Suprapubic skin (tissue), 4 donors: ENCODE measurements at regions not wholly inside any gene's neighbourhood (a gene's known extent, or its start where the extent isn't known, plus 50 kb on each side); places are given as distances from the start of the nearest gene placed in this dataset.
"Not testable (repeated sequence)": the region's sequence is repeated elsewhere in the genome, so short reads cannot be mapped to it uniquely, and the experiment has no call there.

Source experiments
- DNase-seq, 2 donors: peaks; one replicate each; pipeline ENCODE4 v3.0.0-alpha.2; 2019; ENCODE audit warnings: low spot score in 2 of 2
- H3K27ac ChIP-seq: fragments of 200-600 bp; sonication (generic); one replicate; pipeline ENCODE4 v1.5.1; 2019
- H3K27me3 ChIP-seq: fragments of 200-600 bp; sonication (generic); one replicate; pipeline ENCODE4 v1.5.1; 2019
- H3K36me3 ChIP-seq: fragments of 200-600 bp; sonication (generic); one replicate; pipeline ENCODE4 v1.5.1; 2019
- H3K4me1 ChIP-seq: fragments of 200-600 bp; sonication (generic); one replicate; pipeline ENCODE4 v1.5.1; 2019
- H3K4me3 ChIP-seq: fragments of 200-600 bp; sonication (generic); one replicate; pipeline ENCODE4 v1.5.1; 2019; ENCODE audit warnings: mild to moderate bottlenecking
- H3K9me3 ChIP-seq: fragments of 200-600 bp; sonication (generic); one replicate; pipeline ENCODE4 v1.5.1; 2019
- CTCF ChIP-seq, 2 donors: fragments of 200-600 bp in 1 of 2; fragments of 450-650 bp in 1 of 2; sonication (generic) in 1 of 2; IDR thresholded peaks; one replicate each; pipeline ENCODE4 v1.5.1; 2016 to 2019; ENCODE audit warnings: antibody characterized with exemption in 2 of 2, mild to moderate bottlenecking in 1 of 2, moderate library complexity in 1 of 2
- EP300 ChIP-seq: sonication (generic); formaldehyde crosslinking; IDR thresholded peaks from one replicate; pipeline ENCODE4 v1.6.1; 2017; ENCODE audit warnings: antibody characterized with exemption
- POLR2A ChIP-seq, 2 donors: fragments of 450-650 bp; IDR thresholded peaks; one replicate each; pipeline ENCODE4 v1.6.1; 2017; ENCODE audit warnings: antibody characterized with exemption in 2 of 2, mild to moderate bottlenecking in 2 of 2, moderate library complexity in 2 of 2
- POLR2AphosphoS5 ChIP-seq, 3 donors: sonication (generic); formaldehyde crosslinking; IDR thresholded peaks; one replicate each; pipeline ENCODE4 v1.6.1; 2017; ENCODE audit warnings: antibody characterized with exemption in 3 of 3
- WGBS: methylation state at CpG from one replicate; pipeline ENCODE4 v1.1.5; 2018; 5-methylcytosine and 5-hydroxymethylcytosine counted together

DNA sequence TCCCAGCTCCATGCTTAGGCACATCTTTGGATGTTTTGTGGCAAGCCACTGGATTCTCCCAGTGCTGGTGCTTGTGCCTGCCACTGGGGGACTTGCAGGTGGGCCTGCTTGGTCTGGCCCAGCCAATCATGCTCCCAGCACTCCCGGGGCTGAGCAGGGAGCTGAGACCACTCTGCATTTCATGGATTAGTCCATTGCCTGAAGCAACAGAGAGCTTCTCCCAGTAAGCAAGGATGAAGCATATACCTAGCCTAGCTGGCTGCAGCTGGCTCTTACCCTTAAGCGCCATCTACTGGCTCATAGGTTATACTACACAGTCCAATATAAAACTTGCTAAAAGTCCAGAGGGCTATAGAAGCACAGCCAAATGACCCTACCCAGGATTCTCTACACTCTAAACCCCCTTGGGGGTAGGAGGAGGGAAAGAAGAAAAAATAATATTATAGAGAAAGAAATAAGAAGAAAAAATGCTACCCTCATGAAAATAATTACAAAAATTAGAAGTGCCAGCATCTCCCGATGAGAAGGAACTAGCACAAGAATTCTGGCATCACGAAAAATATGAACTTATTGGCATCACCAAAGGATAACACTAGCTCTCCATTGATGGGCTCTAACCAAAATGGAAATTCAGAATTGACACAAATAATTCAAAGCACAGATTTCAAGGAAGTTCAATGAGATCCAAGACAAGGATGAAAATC, 275.3 kb downstream of the C11orf87 start:
- Histone ChIP-seq H3K27me3 (no peaks in the 10 kb centered on the region), H3K9me3 (peaks cover 9% of the 10 kb centered on the region), H3K27ac (no peak overlapping the region), H3K4me1 (no peaks in the 10 kb centered on the region), H3K36me3 (no peaks in the 10 kb centered on the region), H3K4me3 (no peak overlapping the region)
- no peak for TF ChIP-seq POLR2A (IDR thresholded peaks at IDR 0.05)
- peak in 1 of 2 donors; percentile 25 for TF ChIP-seq CTCF (IDR thresholded peaks at IDR 0.05)
- no peak for DNase-seq
- WGBS, result 45% methylated on average over 4 of the region's 4 CpGs

- no peak for DNase-seq
- Histone ChIP-seq H3K4me1 (no peaks in the 10 kb centered on the region), H3K27me3 (no peaks in the 10 kb centered on the region), H3K9me3 (peaks cover 9% of the 10 kb centered on the region), H3K36me3 (no peaks in the 10 kb centered on the region), H3K4me3 (no peak overlapping the region), H3K27ac (no peak overlapping the region)
- no peak for TF ChIP-seq POLR2A (IDR thresholded peaks at IDR 0.05)
- TF ChIP-seq EP300, result no peak
- no peak for TF ChIP-seq CTCF (IDR thresholded peaks at IDR 0.05)
- TF ChIP-seq POLR2AphosphoS5 (IDR thresholded peaks at IDR 0.05), result no peak
These were observed 276.2 kb downstream of the C11orf87 start for GRCh38 chr11:109698237-109698636.

DNA sequence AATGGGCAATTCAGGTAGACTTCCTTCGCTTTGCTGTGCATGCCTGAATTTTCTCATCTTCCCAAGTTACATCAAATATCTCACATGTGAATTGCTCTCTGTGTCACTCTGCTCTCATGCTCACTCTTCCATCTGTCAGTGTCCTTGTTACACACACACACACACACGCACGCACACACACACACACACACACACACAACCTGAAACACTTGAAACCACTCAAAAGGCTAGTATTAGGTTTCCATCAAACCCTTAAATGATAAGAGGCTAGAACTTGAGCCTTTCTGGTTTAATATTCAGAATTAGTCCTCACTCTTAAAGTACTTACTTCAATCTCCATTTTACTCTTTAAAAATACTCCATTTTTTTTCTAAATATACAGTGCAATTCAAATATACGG, 282.4 kb downstream of the C11orf87 start:
- no peak for DNase-seq
- H3K9me3 ChIP-seq, result no peaks in the 10 kb centered on the region
- H3K27me3 ChIP-seq, result no peaks in the 10 kb centered on the region
- 66% methylated on average over 4 of the region's 4 CpGs for WGBS
- no peaks in the 10 kb centered on the region for H3K4me1 ChIP-seq
- TF ChIP-seq POLR2AphosphoS5 (IDR thresholded peaks at IDR 0.05) (no peak), CTCF (IDR thresholded peaks at IDR 0.05) (no peak), EP300 (no peak), POLR2A (IDR thresholded peaks at IDR 0.05) (no peak)
- no peak overlapping the region for H3K27ac ChIP-seq
- no peak overlapping the region for H3K4me3 ChIP-seq
- H3K36me3 ChIP-seq, result no peaks in the 10 kb centered on the region

GRCh38 chr11:109706945-109707344, 285.0 kb downstream of the C11orf87 start:
- no peaks in the 10 kb centered on the region for H3K4me1 ChIP-seq
- TF ChIP-seq POLR2A (IDR thresholded peaks at IDR 0.05), result no peak
- TF ChIP-seq EP300, result no peak
- no peak for TF ChIP-seq POLR2AphosphoS5 (IDR thresholded peaks at IDR 0.05)
- no peak for TF ChIP-seq CTCF (IDR thresholded peaks at IDR 0.05)
- DNase-seq, result no peak
- no peak overlapping the region for H3K4me3 ChIP-seq
- WGBS, result 97% methylated on average over 1 of the region's 1 CpG
- no peaks in the 10 kb centered on the region for H3K9me3 ChIP-seq
- no peak overlapping the region for H3K27ac ChIP-seq
- H3K27me3 ChIP-seq, result no peaks in the 10 kb centered on the region
- H3K36me3 ChIP-seq, result no peaks in the 10 kb centered on the region

DNA sequence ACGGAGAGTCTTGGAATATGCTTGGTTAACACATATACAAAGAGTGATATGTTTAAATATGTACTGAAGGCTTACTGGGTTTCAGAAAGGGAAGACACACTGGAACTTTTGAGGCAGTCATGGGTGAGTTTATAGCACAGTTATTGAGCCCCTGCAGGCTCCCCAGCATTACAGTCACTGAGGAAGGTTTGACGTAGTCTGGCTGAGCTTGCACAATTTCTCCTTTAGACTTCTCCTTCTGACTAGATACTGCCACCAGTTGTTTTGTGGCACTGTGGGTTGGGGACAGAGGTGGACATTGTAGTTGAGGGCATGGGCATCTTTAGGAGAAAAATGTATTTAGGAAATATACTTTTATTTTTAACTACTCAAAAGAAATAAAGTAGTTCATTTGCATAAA, 285.4 kb downstream of the C11orf87 start:
- TF ChIP-seq EP300, result no peak
- Histone ChIP-seq H3K9me3 (no peaks in the 10 kb centered on the region), H3K4me1 (no peaks in the 10 kb centered on the region), H3K27me3 (no peaks in the 10 kb centered on the region), H3K4me3 (no peak overlapping the region), H3K27ac (no peak overlapping the region), H3K36me3 (no peaks in the 10 kb centered on the region)
- 64% methylated on average over 2 of the region's 2 CpGs for WGBS
- DNase-seq, result no peak

DNA sequence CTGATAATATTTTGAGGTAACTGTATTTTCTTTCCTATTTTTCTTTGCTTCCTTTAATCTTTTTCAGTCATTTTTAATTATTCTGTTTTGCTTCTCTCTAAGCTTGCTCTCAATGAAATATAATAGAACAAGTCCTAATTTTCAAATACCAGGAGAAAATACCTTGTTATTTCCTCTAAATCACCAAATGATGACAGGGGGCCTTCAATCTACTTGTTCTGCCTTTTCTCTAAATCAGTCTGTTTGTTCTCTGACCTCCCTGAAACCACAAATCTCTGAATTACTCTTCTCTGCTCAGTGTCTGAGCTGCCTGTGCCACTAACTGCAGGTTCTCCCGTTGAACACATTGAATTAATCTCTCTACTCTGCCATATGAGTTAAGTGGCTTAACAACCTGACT, 286.2 kb downstream of the C11orf87 start:
- TF ChIP-seq EP300 (no peak), POLR2AphosphoS5 (IDR thresholded peaks at IDR 0.05) (no peak), POLR2A (IDR thresholded peaks at IDR 0.05) (no peak), CTCF (IDR thresholded peaks at IDR 0.05) (no peak)
- Histone ChIP-seq H3K36me3 (no peaks in the 10 kb centered on the region), H3K4me1 (no peaks in the 10 kb centered on the region), H3K27ac (no peak overlapping the region), H3K27me3 (no peaks in the 10 kb centered on the region), H3K4me3 (no peak overlapping the region), H3K9me3 (no peaks in the 10 kb centered on the region)
- DNase-seq, result no peak
- WGBS, result 43% methylated on average over 1 of the region's 1 CpG

GRCh38 chr11:109714444-109714843, 292.5 kb downstream of the C11orf87 start:
- not testable (repeated sequence) for H3K4me3 ChIP-seq, H3K36me3 ChIP-seq, H3K27ac ChIP-seq, DNase-seq, H3K4me1 ChIP-seq, H3K27me3 ChIP-seq
- WGBS, result 88% methylated on average over 1 of the region's 2 CpGs
- peaks cover 12% of the 10 kb centered on the region for H3K9me3 ChIP-seq

- H3K9me3 ChIP-seq, result peaks cover 12% of the 10 kb centered on the region
- not testable (repeated sequence) for H3K27me3 ChIP-seq, H3K4me1 ChIP-seq, DNase-seq, H3K27ac ChIP-seq, H3K4me3 ChIP-seq, H3K36me3 ChIP-seq
- 86% methylated on average over 4 of the region's 4 CpGs for WGBS
These were observed 293.4 kb downstream of the C11orf87 start for GRCh38 chr11:109715424-109715823.
